ENCODE measurements at regions not wholly inside any gene's neighbourhood (a gene's known extent, or its start where the extent isn't known, plus 50 kb on each side); places are given as distances from the start of the nearest gene placed in this dataset.

- no peak for DNase-seq (ENCODE audit: low spot score)
- no peak overlapping the region for H3K4me3 ChIP-seq (ENCODE audit: low read depth in 1 of 3, low read length in 3 of 3)
- H3K9me3 ChIP-seq (ENCODE audit: control insufficient read depth in 4 of 4, low read length in 3 of 4), result no peaks in the 10 kb centered on the region
- peaks cover 0 to 5% (median 0%) of the 10 kb centered on the region in 4 donors for H3K27me3 ChIP-seq (ENCODE audit: control insufficient read depth in 4 of 4, insufficient read depth in 4 of 4, low read length in 3 of 4)
- H3K36me3 ChIP-seq (ENCODE audit: control insufficient read depth in 4 of 4, insufficient read depth in 3 of 4, low read depth in 1 of 4, low read length in 3 of 4), result no peaks in the 10 kb centered on the region
- H3K4me1 ChIP-seq (ENCODE audit: control insufficient read depth in 4 of 4, insufficient read depth in 4 of 4, low read length in 3 of 4), result no peaks in the 10 kb centered on the region
- no peak overlapping the region for H3K9ac ChIP-seq (ENCODE audit: low read depth in 1 of 2, low read length in 2 of 2)
- TF ChIP-seq REST (IDR thresholded peaks at IDR 0.05), result no peak
- no peak for TF ChIP-seq TAF1 (conservative IDR thresholded peaks at IDR 0.05)
- no peak for TF ChIP-seq MAX (IDR thresholded peaks at IDR 0.05)
- no peak for TF ChIP-seq YY1 (IDR thresholded peaks at IDR 0.05)
- TF ChIP-seq RXRA (IDR thresholded peaks at IDR 0.05), result no peak
- no peak for TF ChIP-seq FOXA1 (IDR thresholded peaks at IDR 0.05)
- TF ChIP-seq NR2F2 (IDR thresholded peaks at IDR 0.05), result no peak
- no peak for TF ChIP-seq JUND (IDR thresholded peaks at IDR 0.05)
- no peak for TF ChIP-seq SP1 (IDR thresholded peaks at IDR 0.05)
- no peak for TF ChIP-seq GABPA (IDR thresholded peaks at IDR 0.05 in 1 of 2, conservative IDR thresholded peaks at IDR 0.05 in 1 of 2)
- no peak for TF ChIP-seq EGR1 (IDR thresholded peaks at IDR 0.05; ENCODE audit: low read depth in 2 of 2)
- TF ChIP-seq FOXA2 (IDR thresholded peaks at IDR 0.05), result no peak
- no peak for TF ChIP-seq RAD21 (IDR thresholded peaks at IDR 0.05)
- no peak for TF ChIP-seq ATF3 (IDR thresholded peaks at IDR 0.05)
- TF ChIP-seq HNF4G (IDR thresholded peaks at IDR 0.05), result no peak
- TF ChIP-seq HNF4A (conservative IDR thresholded peaks at IDR 0.05), result no peak
- TF ChIP-seq CTCF (IDR thresholded peaks at IDR 0.05; ENCODE audit: low read depth, low read length, missing input control), result no peak
- no peak for TF ChIP-seq ZBTB33 (IDR thresholded peaks at IDR 0.05)
- WGBS, result 84% methylated on average over 8 of the region's 8 CpGs
- no peak overlapping the region for H3K27ac ChIP-seq (ENCODE audit: low read depth in 1 of 2, low read length in 2 of 2)
Observed at GRCh38 chr10:8386781-8387180, 332.3 kb downstream of the GATA3 start.
